8988T (cell line): ENCODE measurements at regions not wholly inside any gene's neighbourhood (a gene's known extent, or its start where the extent isn't known, plus 50 kb on each side); places are given as distances from the start of the nearest gene placed in this dataset.
A peak's percentile ranks its signal among the peaks of the same experiment; 100 is the strongest.

Experiments used
- DNase-seq: peaks from one replicate; pipeline ENCODE4 v3.0.0; 2011

DNA sequence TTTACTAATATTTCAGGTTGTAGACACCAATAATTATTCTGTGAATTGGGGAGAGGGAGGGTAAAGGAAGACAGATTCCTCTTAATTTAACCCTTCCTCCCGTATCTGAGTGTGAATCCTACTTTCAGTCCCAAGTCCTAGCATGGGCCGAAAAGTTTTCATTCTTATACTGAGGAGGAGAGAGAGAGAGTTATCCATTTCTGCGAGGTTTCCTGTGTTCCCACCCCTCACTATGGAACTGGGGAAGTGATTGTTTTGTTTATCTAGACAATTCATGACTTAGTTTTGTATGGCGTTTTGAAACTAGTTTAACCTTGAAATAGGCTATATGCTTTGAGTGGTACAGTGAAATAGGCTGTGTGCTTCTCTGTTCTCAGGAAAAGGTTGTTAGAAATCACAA is 134.0 kb upstream of the DPYD start:
- no peak for DNase-seq

DNA sequence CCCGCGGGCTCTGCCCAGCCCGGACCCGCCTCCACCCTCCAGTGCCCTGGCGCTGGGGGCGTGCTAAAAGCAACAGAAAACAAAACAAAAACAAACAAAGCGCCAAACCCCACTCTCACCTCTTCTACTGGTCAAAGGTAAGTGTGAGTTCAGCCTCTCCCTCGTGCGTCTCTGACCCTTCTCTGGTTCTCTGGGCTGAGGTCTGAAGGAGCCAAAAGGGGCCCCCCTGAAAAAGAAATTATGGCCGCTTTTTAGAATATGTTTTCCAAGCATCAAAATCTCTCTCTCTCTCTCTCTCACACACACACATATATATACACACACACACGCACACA is 133.5 kb upstream of the DPYD start:
- no peak for DNase-seq

DNA sequence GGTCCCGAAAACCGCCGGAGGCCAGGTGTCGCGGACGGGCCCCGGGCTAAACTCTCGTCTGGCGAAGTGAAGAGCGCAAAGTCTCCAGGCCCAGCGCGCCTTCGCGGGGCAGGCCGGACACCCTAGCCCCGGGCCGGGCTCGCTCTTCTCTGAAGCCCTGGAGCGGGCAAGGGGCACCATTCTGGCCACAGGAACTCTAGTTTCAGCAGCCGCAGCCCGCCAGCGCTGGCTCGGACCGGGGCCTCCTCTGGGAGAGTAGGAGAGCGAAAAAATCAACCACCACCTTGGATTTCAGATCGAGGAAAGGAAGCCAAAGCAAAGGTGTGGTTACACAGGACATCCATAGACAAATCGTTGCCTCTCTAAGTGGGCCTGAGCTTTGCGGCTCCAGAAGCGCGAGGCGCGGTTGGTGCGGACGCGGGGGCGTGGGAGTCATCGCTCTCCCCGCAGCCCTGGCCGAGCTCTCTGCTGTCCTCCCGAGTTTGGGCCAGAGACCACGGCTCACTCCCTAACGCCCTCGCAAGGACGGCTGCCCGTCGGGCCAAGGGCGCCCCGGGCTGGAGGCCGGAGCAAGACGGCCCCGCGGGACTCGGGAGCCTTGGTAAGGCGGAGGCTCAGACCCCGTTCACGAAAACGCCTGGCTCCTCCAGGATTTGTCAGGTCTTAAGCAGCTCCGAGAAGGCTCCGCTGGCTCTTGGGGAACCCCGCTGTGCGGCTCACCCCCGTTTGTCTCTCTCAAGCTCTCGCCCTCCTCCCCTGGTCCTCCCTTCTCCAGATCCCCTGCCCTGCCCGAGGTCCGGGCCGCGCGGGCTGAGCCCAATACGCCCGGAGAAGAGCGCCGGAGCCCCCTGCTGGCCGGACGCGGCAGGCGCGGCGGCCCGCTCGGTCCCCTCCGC is 132.9 kb upstream of the DPYD start:
- peak; percentile 49 for DNase-seq

GRCh38 chr1:98051065-98051675 is 130.3 kb upstream of the DPYD start:
- no peak for DNase-seq

DNA sequence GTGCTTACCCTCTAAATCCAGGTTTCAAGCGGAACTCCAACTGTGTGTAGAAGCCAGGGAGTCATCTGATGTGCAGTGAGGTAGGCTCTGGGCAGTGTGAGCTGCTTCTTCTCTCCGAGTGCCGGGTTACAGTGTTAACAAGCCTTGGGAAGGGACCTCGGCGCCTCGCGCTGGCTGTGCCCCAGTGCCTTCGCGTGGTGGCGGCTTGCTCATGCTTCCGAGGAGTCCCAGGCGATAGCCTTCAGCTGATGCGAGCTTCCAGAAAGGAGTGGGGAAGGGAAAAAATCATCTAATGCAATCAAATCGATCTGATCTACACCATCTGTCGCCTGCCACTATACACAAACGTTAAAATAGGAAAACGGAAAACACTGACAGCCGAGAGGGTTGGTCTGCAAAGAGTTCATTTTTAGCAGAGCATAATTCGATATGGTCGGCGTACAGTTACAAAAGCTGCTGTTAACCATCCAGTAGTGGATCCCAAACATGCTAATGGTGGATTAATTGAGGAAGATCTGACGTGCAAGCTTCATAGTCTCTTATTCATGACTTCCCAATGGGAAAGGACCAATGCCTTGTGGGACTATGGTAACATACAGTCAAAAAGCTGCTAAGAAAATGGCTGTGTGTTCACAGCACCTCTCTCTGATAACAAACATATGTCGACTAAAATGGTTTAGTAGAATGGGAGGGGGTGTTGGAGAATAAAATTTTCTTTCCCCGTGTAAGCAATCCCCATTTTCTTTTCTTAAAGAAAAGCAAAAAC is 128.7 kb upstream of the DPYD start:
- DNase-seq, result no peak

- DNase-seq, result no peak
Observed at GRCh38 chr1:98048751-98049325, 128.0 kb upstream of the DPYD start.

DNA sequence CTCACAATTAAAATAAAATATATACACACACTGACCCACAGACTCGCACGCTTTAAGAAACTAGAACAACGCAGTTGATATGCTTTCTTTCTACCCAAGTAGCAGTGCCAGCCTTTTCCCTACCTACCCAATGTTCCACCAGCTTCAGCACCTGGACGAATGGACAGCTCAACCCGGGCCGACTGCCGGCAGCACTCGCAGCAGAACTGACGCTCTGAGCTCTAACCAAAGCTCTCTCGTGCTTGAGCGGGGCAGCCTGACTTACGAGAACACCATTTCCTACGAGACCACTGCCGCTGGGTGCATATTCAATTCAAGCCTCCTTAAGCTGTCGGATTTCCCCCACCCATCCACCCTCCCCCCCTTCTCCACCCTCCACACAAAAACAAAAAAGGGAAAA is 127.4 kb upstream of the DPYD start:
- DNase-seq, result peak; percentile 48

GRCh38 chr1:98047171-98047570 is 126.3 kb upstream of the DPYD start:
- DNase-seq, result no peak

DNA sequence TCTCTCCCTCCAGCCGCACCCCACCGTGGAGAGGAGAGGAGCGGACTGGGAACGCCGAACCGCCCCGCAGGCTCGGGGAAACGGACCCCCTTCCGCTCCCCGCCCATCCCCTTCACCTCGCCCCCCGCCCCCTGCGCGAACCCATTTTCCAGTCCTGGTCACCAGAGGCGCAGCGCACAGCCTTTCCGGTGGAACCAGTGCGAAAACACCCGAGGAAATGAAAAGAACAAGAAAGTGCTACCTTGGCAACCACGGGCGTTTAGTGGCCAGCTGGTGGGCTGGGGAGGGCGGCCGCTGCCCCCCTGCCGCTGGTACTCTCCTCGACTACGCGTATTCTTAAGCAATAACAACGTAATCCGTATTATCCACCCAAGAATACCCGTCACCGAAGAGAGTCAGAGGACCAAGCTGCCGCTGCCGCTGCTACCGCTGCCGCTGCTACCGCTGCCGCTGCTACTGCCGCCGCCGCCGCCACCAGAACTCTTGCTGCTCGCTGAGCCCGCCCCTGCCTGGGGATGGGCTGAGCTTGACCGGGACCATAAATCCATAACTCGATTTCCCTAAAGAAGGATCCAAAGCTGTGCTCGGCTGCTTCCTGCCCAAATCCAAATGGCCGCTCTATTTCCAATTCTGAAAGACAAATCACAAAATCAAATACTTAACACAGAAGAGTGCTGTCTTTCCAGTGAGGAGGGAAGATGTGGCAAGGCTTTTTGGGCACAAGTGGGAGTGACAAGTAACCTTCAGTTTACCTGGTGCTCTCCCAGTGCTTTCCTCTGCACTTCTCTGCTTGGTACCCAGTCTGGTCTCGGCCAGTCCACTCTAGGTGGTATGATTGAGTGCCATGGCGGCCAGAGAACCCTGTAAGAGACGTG is 125.2 kb upstream of the DPYD start:
- DNase-seq, result no peak

- DNase-seq, result no peak
Observed at GRCh38 chr1:98045211-98045766, 124.5 kb upstream of the DPYD start.

GRCh38 chr1:98044766-98045165 is 123.9 kb upstream of the DPYD start:
- no peak for DNase-seq

DNA sequence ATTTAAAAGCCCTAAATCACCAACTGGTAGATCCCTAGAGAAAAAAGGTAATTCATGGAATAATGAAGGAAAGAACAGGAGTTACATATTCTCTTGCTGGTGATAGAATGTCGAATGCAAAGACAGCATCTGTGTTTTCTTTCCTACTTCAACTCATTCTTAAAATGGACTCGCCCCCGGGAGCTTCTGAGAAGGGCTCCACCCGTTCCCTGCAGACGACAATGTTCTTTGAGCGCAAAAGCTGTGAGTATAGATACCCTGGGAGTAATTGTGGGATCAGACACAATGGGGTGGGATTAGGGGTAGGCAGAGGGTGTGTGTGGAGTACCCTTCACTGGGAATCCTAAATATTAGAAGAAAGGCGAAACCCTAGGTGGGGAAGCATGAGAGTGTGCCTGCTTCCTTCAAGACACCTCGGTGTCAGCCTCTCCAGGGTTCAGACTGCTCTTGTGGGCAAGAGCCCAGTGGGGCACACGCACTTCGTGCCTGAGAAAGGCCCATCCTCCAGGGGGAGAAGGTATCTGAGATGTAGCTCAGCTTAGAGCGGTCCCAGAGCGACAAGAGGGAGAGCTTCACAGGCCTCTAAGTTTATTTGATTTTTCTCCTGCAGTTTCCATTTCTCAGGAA is 123.3 kb upstream of the DPYD start:
- no peak for DNase-seq

DNA sequence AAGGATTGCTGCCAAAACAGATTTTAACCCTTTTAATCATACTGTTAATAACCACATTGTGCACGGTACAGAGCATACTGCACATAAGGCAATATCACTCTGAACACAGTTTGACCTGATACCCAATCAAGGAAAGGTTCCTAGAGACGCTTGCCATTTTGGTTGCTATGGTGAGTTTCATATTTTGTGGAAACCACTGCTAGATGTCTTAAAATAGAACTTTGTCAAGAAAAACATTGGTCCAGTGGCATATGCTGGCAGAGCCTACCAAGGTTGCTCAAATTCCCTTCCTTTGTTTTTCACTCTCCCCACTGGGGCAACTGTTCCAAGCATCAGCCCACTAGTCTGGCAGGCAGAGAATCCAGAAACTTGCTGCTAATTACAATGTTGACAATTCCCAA is 114.8 kb upstream of the DPYD start:
- DNase-seq, result no peak

- DNase-seq, result no peak
Observed at GRCh38 chr1:98034505-98034904, 113.7 kb upstream of the DPYD start.

DNA sequence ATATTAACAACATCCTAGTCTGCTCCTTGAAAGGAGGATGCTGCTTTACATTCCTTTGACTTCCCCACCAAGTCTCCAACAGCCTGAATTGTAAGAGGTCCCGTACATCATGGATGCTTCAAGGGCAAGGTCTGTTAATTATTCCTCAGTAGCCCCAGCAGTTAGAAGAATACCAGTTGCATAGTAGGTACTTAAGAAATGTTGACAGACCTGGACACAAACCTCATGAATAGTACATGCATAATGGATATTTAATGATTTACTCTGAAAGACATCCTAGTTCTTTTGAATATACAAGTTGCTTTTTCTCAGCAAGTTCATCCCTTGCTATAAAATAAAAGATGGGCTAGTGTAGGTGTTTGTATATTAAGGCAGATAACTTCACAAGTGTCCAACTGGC is 112.1 kb upstream of the DPYD start:
- no peak for DNase-seq

DNA sequence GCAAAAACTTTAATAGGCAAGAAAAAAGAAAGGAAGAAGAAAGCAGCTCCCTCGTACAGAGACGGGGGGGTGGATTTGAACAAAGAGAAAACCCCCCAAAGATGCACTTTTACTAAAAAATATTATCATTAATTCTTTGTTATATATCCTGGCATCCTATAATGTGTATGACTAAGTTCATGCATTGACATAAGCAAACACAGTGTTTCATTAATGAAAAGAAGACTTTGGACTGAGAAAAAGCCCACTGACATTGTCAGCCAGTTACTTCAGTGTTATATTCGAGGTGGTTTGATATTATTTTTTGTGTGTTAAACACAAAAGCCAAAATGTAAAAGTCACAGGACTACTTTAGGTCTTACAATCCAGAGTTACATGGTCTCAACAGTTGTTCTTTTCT is 110.1 kb upstream of the DPYD start:
- no peak for DNase-seq

DNA sequence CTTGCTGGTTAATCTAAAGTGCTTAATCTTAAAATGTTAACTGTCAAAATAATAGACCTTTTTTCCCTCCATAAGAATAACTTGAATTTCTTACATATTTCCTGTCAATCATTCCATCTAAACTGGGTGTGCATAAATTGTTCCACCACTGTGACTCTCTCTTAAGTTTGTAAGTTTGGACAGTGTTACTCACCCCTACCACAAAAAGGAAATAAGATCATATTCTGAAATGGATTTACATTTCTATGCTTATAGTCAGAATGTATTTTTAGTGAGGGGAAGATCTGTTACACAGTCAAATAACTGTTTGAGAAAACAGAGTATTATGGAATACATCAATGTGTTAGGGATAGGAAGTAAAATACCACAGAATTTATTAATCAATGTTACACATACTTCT is 109.6 kb upstream of the DPYD start:
- DNase-seq, result no peak

- no peak for DNase-seq
Observed at GRCh38 chr1:98028800-98029199, 108.0 kb upstream of the DPYD start.

- DNase-seq, result no peak
Observed at GRCh38 chr1:98027103-98027705, 106.4 kb upstream of the DPYD start.

DNA sequence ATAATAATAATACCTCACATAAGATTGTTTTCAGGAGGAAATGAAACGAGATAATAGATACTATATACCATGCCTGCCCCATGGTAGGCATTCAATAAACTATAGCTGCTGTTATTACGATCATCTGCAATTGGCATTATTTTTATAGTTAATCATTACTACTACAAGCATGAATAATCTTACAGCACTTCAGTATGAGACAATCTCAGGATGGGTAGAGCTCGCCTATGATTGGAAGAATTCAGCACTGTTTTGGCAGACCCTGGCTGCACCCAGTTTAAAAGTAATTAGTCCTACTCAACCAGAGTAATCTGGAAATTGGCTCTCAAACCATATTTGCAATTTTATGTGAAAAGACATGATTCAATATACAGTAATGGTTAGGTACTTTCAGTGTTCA is 105.0 kb upstream of the DPYD start:
- no peak for DNase-seq

DNA sequence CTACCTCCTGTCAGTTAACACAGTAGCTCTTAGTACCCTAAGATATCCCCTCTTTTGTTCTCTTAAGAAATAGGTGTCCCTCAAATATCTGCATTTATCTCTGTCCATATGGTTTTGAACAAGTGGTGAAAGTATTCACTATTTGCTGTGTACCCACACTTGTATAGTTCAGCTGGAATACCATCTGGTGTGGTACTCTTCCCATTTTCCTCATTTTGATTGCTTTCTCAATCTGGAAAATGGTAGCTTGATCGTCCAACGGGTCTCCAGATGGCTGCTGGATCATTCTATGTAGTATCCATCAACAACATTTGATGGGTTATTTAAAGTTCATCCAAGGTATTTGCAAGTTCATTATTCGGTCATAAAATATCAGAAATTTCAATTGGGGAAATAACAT is 100.3 kb upstream of the DPYD start:
- no peak for DNase-seq
